HCT116 (cell line): ENCODE measurements at regions not wholly inside any gene's neighbourhood (a gene's known extent, or its start where the extent isn't known, plus 50 kb on each side); places are given as distances from the start of the nearest gene placed in this dataset.

Experiments
- ATAC-seq: fragments of 200-7000 bp; cut with Tn5 transposase; 2 replicates; pipeline ENCODE4 v1.9.1; 2020; ENCODE audit warnings: mild to moderate bottlenecking, moderate library complexity
- BruUV-seq: library from RNA; stranded (reverse); fragments of 400-500 nt; replicated peaks from 2 replicates; lab custom pipeline; 2021; lab: Mats Ljungman, UMichigan
- CTCF ChIA-PET: fragments of 300-600 bp; sonication (Branson Sonifier 250); formaldehyde crosslinking; loops from one replicate; lab custom pipeline; 2021; ENCODE audit warnings: antibody characterized with exemption; lab: Charles Lee
- POLR2A ChIA-PET: fragments of 300-600, 350-600 bp; sonication (Branson Sonifier 250); formaldehyde crosslinking; loops from one replicate; lab custom pipeline; 2021; ENCODE audit warnings: antibody characterized with exemption; lab: Charles Lee
- RAD21 ChIA-PET, 2 experiments: fragments of 300-600 bp; sonication (Branson Sonifier 250); formaldehyde crosslinking; loops; one replicate each; lab custom pipeline; 2023; ENCODE audit warnings: low total read pairs in 2 of 2; ENCODE audit not compliant: uncharacterized antibody in 2 of 2, unreplicated experiment in 2 of 2, low non-redundant PET in 1 of 2; lab: Charles Lee
- DNase-seq: peaks from one replicate; pipeline ENCODE4 v3.0.0-alpha.2; 2010; ENCODE audit warnings: low read depth, low spot score
- H2AFZ ChIP-seq: fragments of 200-600 bp; shearing (Covaris generic), sonication (generic); 2 replicates; pipeline ENCODE4 v1.6.1; 2017; ENCODE audit warnings: low read depth, mixed run types, mixed read lengths, antibody characterized with exemption, low read length; ENCODE audit not compliant: poor library complexity, severe bottlenecking
- H3K27ac ChIP-seq: 2 replicates; pipeline ENCODE4 v1.5.1; 2012; ENCODE audit warnings: low read depth, low read length
- H3K27me3 ChIP-seq: fragments of 200-600 bp; sonication (generic); 2 replicates; pipeline ENCODE4 v1.6.1; 2016; ENCODE audit warnings: mixed run types, low read length, mixed read lengths; ENCODE audit not compliant: insufficient read depth
- H3K36me3 ChIP-seq, 2 experiments: fragments of 200-500 bp in 1 of 2; fragments of 200-600 bp in 1 of 2; sonication (Bioruptor generic) in 1 of 2; sonication (generic) in 1 of 2; 2 replicates each; pipeline versions ENCODE4 v1.5.1 to v1.6.1; 2014 to 2016; ENCODE audit warnings: low read length in 2 of 2, inconsistent platforms in 1 of 2, mixed read lengths in 1 of 2, mixed run types in 1 of 2; ENCODE audit not compliant: insufficient read depth in 2 of 2, control insufficient read depth in 1 of 2
- H3K4me1 ChIP-seq, 2 experiments: fragments of 200-600 bp in 1 of 2; sonication (generic) in 1 of 2; 2 replicates each; pipeline versions ENCODE4 v1.5.1 to v1.6.1; 2012 to 2017; ENCODE audit warnings: low read length in 2 of 2, inconsistent platforms in 1 of 2, mild to moderate bottlenecking in 1 of 2, mixed read lengths in 1 of 2, mixed run types in 1 of 2, moderate library complexity in 1 of 2; ENCODE audit not compliant: insufficient read depth in 2 of 2, control insufficient read depth in 1 of 2
- H3K4me2 ChIP-seq: fragments of 200-600 bp; sonication (generic); 2 replicates; pipeline ENCODE4 v1.6.1; 2017; ENCODE audit warnings: mixed run types, low read length, mixed read lengths
- H3K4me3 ChIP-seq, 2 experiments: fragments of 200-600 bp in 1 of 2; sonication (generic) in 1 of 2; replicated peaks in 1 of 2; 2 replicates each; pipeline ENCODE4 v1.5.1; 2011 to 2016; ENCODE audit warnings: low read length in 2 of 2, control low read depth in 1 of 2, low read depth in 1 of 2, mild to moderate bottlenecking in 1 of 2, mixed read lengths in 1 of 2, mixed run types in 1 of 2
- H3K79me2 ChIP-seq: fragments of 200-600 bp; sonication (generic); 2 replicates; pipeline ENCODE4 v1.6.1; 2017; ENCODE audit warnings: mild to moderate bottlenecking, mixed run types, low read length, moderate library complexity, mixed read lengths; ENCODE audit not compliant: insufficient read depth
- H3K9ac ChIP-seq: fragments of 200-600 bp; sonication (generic); 2 replicates; pipeline ENCODE4 v1.6.1; 2016; ENCODE audit warnings: low read length, mixed read lengths
- H3K9me2 ChIP-seq: fragments of 200-600 bp; sonication (generic), shearing (Covaris generic); 2 replicates; pipeline ENCODE4 v1.6.1; 2017; ENCODE audit warnings: mixed run types, mild to moderate bottlenecking, moderate library complexity; ENCODE audit not compliant: insufficient read depth
- H3K9me3 ChIP-seq, 2 experiments: fragments of 200-500 bp in 1 of 2; fragments of 200-600 bp in 1 of 2; sonication (Bioruptor generic) in 1 of 2; sonication (generic) in 1 of 2; 2 replicates each; pipeline ENCODE4 v1.6.1; 2014 to 2017; ENCODE audit warnings: low read length in 2 of 2, mixed read lengths in 2 of 2, inconsistent platforms in 1 of 2, low read depth in 1 of 2, mild to moderate bottlenecking in 1 of 2, mixed run types in 1 of 2, moderate library complexity in 1 of 2; ENCODE audit not compliant: control insufficient read depth in 1 of 2, insufficient read depth in 1 of 2
- H4K20me1 ChIP-seq: fragments of 200-600 bp; sonication (generic), shearing (Covaris generic); 2 replicates; pipeline ENCODE4 v1.6.1; 2017; ENCODE audit warnings: mixed run types, mild to moderate bottlenecking, moderate library complexity; ENCODE audit not compliant: insufficient read depth
- CBX3 ChIP-seq: IDR thresholded peaks from 2 replicates; pipeline ENCODE4 v1.6.1; 2012; ENCODE audit warnings: low read depth
- CEBPB ChIP-seq: IDR thresholded peaks from 2 replicates; pipeline ENCODE4 v1.6.1; 2012; ENCODE audit warnings: low read depth
- ELF1 ChIP-seq: IDR thresholded peaks from 2 replicates; pipeline ENCODE4 v1.6.1; 2012; ENCODE audit warnings: low read depth, borderline replicate concordance
- EZH2 ChIP-seq: fragments of 200-600 bp; sonication (generic); IDR thresholded peaks from 2 replicates; pipeline ENCODE4 v1.6.1; 2017; ENCODE audit warnings: antibody characterized with exemption, mixed run types
- FOSL1 ChIP-seq: IDR thresholded peaks from 2 replicates; pipeline ENCODE4 v1.6.1; 2012; ENCODE audit warnings: low read depth
- POLR2A ChIP-seq: IDR thresholded peaks from 2 replicates; pipeline ENCODE4 v1.7.0; 2011; ENCODE audit warnings: borderline replicate concordance; ENCODE audit not compliant: insufficient read depth, insufficient read length; ENCODE audit errors: extremely low read depth
- POLR2AphosphoS5 ChIP-seq: IDR thresholded peaks from 2 replicates; pipeline ENCODE4 v1.6.1; 2011; ENCODE audit warnings: mild to moderate bottlenecking, low read depth, low read length, moderate library complexity
- SIN3A ChIP-seq: IDR thresholded peaks from 2 replicates; pipeline ENCODE4 v1.6.1; 2012; ENCODE audit warnings: low read depth
- SP1 ChIP-seq: IDR thresholded peaks from 2 replicates; pipeline ENCODE4 v1.6.1; 2012; ENCODE audit warnings: low read depth
- SRF ChIP-seq: IDR thresholded peaks from 2 replicates; pipeline ENCODE4 v1.6.1; 2012; ENCODE audit warnings: low read depth
- TCF7L2 ChIP-seq: IDR thresholded peaks from 2 replicates; pipeline ENCODE4 v1.7.0; 2011; ENCODE audit warnings: borderline replicate concordance, inconsistent platforms; ENCODE audit not compliant: insufficient read depth, insufficient read length; ENCODE audit errors: extremely low read depth
- YY1 ChIP-seq: IDR thresholded peaks from 2 replicates; pipeline ENCODE4 v1.6.1; 2011; ENCODE audit warnings: low read length, low read depth, moderate library complexity, mild to moderate bottlenecking; ENCODE audit not compliant: insufficient replicate concordance; ENCODE audit errors: extremely low read depth
- intact Hi-C: fragments of 100-400 bp; cut with micrococcal nuclease; formaldehyde crosslinking; loops from 2 replicates; pipeline ENCODE4 v1.10.0; 2022
- TF ChIP-seq, protein P1 (sequence below), 3 experiments: fragments of 200-600 bp in 1 of 3; sonication (generic) in 1 of 3; IDR thresholded peaks in 2 of 3; conservative IDR thresholded peaks in 1 of 3; 2 replicates each; pipeline ENCODE4 v1.5.1; 2012 to 2017; ENCODE audit warnings: low read depth in 2 of 3, low read length in 2 of 3, antibody characterized with exemption in 1 of 3, borderline replicate concordance in 1 of 3, control low read depth in 1 of 3, mild to moderate bottlenecking in 1 of 3, mixed read lengths in 1 of 3, mixed run types in 1 of 3, moderate library complexity in 1 of 3; ENCODE audit not compliant: insufficient read depth in 1 of 3

GRCh38 chr18:47747260-47747795 is 183.1 kb downstream of the SMAD2 start:
- H3K79me2 ChIP-seq = no peaks in the 10 kb centered on the region
- intact Hi-C loops = loop anchor here (10.0 kb wide), 1 partner anchor 463 kb away; no protein-coding TSS in a partner anchor

More at GRCh38 chr18:47747260-47747795, 183.1 kb downstream of the SMAD2 start:
- Histone ChIP-seq H3K9me3 (no peaks in the 10 kb centered on the region), H3K4me2 (no peak overlapping the region), H4K20me1 (no peaks in the 10 kb centered on the region), H3K27me3 (peaks cover 1% of the 10 kb centered on the region), H3K9ac (no peak overlapping the region), H3K4me3 (no peak overlapping the region), H3K27ac (no peak overlapping the region), H3K36me3 (no peaks in the 10 kb centered on the region), H2AFZ (no peak overlapping the region), H3K4me1 (peaks cover 0 to 4% of the 10 kb centered on the region in 2 experiments; a peak in 1 of 4 replicates), H3K9me2 (no peaks in the 10 kb centered on the region)
- POLR2A ChIA-PET = no interaction called here
- DNase-seq (no peak), ATAC-seq (no peak)
- RAD21 ChIA-PET = no interaction called here
- CTCF ChIA-PET = interaction anchor here (1.5 kb wide), 1 partner anchor 532 kb away, joined by 8 read pairs; no protein-coding TSS in a partner anchor
- no TSS peak for BruUV-seq
- TF ChIP-seq FOSL1 (no peak), CEBPB (no peak), POLR2AphosphoS5 (no peak), SRF (no peak), SIN3A (no peak), POLR2A (no peak), SP1 (no peak), ELF1 (no peak), CBX3 (no peak), EZH2 (no peak), YY1 (no peak), TCF7L2 (no peak)
- TF ChIP-seq, protein P1, sequence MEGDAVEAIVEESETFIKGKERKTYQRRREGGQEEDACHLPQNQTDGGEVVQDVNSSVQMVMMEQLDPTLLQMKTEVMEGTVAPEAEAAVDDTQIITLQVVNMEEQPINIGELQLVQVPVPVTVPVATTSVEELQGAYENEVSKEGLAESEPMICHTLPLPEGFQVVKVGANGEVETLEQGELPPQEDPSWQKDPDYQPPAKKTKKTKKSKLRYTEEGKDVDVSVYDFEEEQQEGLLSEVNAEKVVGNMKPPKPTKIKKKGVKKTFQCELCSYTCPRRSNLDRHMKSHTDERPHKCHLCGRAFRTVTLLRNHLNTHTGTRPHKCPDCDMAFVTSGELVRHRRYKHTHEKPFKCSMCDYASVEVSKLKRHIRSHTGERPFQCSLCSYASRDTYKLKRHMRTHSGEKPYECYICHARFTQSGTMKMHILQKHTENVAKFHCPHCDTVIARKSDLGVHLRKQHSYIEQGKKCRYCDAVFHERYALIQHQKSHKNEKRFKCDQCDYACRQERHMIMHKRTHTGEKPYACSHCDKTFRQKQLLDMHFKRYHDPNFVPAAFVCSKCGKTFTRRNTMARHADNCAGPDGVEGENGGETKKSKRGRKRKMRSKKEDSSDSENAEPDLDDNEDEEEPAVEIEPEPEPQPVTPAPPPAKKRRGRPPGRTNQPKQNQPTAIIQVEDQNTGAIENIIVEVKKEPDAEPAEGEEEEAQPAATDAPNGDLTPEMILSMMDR (IDR thresholded peaks at IDR 0.05 in 2 of 3, conservative IDR thresholded peaks at IDR 0.05 in 1 of 3; ENCODE audit: borderline replicate concordance in 1 of 3, insufficient read depth in 1 of 3, low read depth in 2 of 3, low read length in 2 of 3) = no peak
- TF ChIP-seq, all 23 proteins: peak for 0
